ENCODE measurements at regions not wholly inside any gene's neighbourhood (a gene's known extent, or its start where the extent isn't known, plus 50 kb on each side); places are given as distances from the start of the nearest gene placed in this dataset.
"Not testable (repeated sequence)": the region's sequence is repeated elsewhere in the genome, so short reads cannot be mapped to it uniquely, and the experiment has no call there.

DNA sequence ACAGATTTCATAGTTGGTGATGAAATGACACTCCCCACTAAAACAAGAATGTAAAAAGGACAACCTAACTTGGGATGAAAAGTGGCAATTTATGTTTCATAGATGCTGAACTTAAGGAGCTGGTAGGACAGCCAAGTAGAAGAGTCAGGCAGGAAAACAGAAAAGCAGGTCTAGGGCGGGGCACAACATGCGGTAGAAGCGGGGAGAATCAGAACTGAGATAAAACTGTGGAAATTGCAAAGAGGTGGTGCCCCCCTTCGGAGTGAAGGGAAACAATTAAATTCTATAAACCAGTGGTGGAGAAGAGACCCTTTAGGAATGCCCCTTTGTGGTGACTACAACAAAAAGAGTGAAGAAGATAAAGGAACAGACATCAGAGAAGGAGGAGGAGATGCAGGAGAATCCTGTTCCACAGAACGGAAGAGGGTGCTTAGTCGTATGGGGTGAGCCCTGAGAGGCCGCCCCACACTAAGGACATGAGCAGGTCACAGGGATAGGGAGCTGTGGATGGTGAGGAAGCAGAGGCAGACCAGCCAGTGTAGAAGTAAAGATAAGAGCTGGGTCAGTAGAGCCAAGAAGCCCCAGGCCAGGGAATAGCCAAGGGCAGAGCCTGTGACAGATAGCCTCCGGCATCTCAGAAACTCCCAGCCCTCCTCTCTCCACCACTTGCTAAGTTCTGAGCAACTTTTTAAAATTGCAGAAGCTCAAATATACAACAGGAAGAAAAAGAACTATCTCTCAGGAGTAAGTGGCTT lies 100.3 kb upstream of the DOCK9 start:
- no peak for DNase-seq

- no peak for DNase-seq
Measured at GRCh38 chr13:99080131-99080530, 102.3 kb upstream of the DOCK9 start.

GRCh38 chr13:99083981-99084380 lies 106.1 kb upstream of the DOCK9 start:
- no peak for DNase-seq

DNA sequence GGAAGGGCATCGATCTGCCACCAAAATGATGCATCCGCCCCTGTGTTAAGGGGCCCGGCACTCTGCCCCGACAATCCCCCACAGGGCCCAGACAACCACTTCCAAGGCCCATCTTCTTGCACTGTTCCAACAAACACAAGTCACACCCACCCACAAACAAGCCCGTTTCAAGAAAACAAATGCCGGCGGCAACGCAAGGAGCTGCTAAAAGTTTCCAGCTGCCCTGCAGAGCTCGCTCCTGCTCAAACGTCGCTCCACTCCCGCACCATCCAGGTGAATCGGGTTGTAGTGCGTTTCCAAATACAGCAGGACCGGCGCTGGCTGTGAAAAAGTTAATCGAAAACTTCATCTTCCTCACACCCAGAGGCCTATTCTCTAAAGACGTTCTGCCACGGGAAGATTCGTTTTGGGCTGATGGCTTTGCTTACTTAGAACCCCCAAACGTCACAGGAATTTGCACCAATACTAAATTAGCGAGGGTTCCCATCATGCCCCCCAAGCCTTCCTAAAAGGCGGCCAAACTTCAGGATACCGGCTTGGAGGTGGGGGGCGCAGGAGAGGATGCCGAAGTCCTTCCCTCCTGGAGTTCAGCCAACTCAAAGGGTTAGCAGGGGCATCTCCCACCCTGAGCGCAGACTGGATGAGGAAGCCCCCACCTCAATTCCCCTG lies 107.4 kb upstream of the DOCK9 start:
- DNase-seq: no peak

GRCh38 chr13:99085808-99086266 lies 108.0 kb upstream of the DOCK9 start:
- DNase-seq: no peak

DNA sequence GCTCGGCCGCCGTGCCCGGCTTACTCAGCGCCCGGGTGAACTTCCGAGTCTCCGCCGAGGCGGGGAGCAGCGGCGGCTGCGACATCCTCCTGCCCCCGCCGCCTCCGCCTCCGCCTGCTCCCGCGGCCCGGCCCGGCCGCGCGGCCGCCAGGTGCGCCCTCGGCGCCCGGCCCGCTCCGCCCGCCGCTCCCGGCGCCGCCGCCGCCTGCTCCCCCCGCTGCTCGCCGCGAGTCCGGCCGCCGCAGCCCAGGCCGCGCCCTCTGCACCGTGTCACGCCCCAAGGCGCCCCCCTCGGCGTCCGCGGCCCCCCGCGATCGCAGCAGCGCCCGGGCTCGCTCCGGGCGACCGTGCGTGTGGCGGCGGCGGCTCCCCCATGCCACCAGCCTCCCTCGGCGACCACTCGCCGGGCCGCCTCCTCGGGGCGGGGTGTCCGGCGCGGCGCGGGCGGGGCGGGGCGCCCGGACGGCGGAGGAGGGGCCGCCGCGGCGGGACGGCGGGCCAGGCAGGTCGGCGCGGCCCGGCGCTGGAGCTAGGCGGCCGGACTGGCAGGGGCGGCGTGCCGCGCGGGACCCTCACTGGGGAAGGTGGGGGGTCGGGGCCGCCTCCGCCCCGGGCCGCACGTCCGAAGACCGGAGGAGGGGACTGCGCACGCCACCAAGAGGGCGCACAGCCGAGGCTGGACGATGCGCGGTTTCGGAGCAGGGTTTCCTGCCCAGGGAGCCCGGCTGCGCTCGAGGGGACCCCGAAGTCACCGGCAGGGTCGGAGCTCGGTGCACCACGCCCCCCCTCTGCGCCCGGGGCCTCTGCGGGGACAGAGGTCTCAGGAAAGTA lies 108.6 kb upstream of the DOCK9 start:
- peak; percentile 62 for DNase-seq

DNA sequence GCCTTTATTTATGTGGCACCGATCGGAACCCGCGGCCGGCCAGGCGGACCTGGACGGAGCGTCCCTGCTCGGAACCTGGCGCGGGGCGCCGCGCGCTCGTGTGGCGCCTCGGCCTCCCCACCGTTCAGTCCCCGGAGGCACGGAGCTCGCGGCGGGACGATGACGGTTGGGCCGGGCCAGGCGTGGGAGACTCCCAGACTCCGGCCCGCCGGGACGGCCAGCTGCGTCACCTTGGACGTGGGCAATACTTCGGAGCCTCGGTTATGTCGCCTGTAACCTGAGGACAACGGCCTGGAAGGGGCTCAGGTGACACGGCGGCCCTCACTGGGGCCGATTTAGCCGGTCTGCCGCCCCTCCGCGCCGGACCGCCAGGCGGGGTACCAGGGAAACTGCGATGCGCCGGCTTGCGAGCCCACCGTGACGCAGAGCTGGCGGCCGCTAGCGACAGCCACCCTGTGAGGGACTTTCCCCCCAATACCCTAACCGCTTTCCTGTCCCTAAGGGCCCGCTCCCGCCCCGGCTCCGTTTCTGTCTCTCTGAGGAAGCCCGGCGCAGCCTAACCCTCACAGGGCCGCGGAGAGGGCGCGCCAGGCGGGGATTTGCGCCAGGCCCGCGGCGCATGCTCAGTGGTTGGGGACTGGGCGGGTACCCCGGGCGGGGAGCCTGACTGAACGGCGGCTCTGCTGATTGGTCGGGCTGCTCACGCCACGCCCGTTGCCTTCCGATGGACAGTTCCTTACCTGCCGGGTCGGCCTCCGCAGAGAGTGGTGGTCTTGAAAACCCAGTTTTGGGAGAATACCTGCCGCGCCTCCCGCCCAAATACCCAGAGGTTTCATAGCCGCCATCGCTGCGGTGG lies 109.5 kb upstream of the DOCK9 start:
- DNase-seq: peak; percentile 81

DNA sequence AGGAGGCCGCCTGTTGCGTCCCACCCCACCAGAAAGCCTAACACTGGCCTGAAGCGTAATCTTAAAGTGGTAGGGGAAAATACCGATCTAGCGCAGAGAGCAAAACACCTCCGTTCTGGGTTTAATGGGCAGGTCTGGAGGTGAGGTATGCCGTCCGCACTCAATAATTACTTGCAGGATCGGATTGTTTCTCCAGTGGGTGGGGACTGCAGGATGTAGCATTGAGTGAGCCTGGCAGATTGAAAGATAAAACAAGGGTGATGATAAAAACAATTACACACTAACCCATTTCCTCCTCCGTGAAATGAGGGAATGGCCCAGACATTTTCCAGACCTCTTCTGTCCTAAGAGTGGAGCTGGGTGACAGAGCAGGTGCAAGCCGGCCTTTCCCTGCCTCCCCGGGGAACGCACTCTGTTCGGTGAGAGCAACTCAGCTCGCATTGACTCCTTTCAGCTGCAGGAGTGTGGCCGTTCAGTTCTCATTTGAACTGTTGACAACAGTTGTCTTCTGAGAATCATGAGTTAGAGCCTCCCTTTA lies 110.2 kb upstream of the DOCK9 start:
- DNase-seq: no peak

- DNase-seq: no peak
Measured at GRCh38 chr13:99093997-99094396, 106.7 kb upstream of the UBAC2 start.

- not testable (repeated sequence) for DNase-seq
Measured at GRCh38 chr13:99101831-99102230, 98.8 kb upstream of the UBAC2 start.

DNA sequence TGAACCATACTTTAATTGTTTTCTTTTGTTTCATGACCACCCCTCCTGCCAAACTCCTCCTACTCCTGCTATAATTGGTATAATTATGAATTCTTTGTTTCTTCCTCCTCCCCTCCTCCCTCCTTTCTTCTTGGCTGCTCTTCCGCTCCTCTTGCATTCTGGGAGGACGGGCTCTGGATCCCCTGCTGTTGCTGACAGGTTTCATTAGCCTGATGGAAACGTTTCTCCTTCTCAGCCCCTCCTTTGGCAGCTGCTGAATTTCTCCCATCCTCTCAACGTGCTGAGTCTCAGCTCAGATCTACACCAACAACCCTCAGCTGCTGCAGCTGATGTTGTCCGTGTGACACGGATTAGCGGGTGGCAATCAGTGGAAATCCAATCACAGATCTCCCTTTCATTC lies 97.1 kb upstream of the UBAC2 start:
- peak; percentile 62 for DNase-seq

DNA sequence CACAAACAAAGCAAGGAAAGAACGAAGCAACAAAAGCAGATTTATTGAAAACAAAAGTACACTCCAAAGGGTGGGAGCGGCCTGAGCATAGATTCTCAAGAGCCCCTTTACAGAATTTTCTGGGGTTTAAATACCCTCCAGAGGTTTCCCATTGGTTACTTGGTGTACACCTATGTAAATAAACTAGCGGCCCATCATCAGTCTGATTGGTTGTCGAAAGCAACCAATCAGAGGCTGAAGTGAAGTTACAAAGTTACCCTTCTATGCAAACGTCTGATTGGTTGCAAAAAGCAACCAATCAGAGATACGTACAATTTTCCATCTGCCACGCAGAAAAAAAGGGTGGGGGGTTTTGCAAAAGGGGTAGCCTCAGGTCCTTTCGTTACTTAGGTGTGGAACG lies 96.3 kb upstream of the UBAC2 start:
- no peak for DNase-seq

- DNase-seq: no peak
Measured at GRCh38 chr13:99105160-99105559, 95.5 kb upstream of the UBAC2 start.

DNA sequence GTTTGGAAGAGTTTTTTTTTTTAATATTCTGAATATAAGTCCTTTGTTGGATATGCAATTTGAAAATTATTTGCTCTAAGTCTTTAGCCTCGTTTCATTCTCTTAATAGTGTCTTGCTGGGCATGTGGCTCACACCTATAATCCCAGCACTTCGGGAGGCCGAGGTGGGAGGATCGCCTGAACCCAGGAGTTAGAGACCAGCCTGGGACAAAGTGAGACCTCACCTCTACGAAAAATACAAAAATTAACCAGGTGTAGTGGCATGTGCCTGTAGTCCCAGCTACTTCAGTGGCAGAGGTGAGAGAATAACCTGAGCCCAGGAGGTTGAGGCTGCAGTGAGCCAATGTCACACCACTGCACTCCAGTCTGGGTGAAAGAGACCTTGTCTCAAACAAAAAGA lies 87.3 kb upstream of the UBAC2 start:
- no peak for DNase-seq

GRCh38 chr13:99118179-99118578 lies 82.5 kb upstream of the UBAC2 start:
- no peak for DNase-seq

GRCh38 chr13:99119656-99120055 lies 81.0 kb upstream of the UBAC2 start:
- no peak for DNase-seq

DNA sequence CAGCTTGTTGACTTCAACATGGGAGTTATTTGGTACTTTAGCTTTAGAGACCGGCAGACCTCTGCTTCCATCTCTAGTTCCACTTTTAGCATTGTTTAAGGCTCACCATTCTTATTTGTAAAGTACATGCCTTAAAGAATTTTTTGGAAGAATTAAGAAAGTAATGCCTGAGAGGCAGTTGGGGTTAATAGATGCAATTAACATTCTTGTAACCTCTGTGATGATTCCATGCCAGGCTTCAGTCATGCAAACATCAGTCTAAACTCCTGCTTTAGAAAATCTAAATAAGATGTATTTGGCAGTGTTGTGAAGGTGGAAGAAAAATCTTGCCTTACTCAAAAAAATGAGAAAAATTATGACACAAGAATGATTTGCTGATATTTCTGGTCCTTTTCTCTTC lies 79.9 kb upstream of the UBAC2 start:
- no peak for DNase-seq

DNA sequence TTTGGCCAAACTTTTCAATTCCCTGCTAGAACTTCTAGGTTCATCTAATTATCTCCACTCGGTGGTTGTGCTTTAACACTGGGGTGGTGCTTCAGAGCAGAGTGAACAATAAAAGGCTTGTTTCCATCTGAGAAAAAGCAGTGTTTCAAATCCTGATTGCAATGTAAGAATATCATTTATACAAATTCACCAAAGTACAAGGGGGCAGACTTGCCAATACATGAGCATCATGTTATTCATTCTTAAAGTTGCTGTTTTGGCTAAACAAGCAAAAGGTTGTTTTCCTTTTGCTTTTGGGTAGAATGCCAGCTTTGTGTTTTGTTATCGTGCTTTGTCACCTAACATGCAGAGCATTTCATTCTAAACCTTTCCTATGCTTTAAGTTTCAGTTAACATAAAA lies 78.5 kb upstream of the UBAC2 start:
- DNase-seq: no peak

GRCh38 chr13:99123101-99124045 lies 77.3 kb upstream of the UBAC2 start:
- DNase-seq: peak; percentile 71

DNA sequence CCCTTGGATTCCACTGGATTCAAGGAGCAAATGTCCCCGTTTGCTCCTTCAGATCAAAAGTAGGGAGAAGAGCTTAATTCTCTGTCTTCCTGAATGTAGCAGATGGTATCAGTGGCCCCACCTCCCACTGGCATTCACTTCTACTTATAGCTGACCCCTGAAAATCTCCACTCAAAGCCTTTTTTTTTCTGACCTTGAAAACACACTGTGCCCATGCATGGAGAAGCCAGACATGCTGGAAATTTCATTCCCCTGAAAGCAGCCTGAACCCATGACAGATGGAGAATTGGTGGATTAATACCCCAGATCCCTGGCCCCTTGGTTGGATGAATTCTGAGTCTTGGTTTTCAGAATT lies 76.6 kb upstream of the UBAC2 start:
- no peak for DNase-seq

GRCh38 chr13:99124794-99125316 lies 75.8 kb upstream of the UBAC2 start:
- DNase-seq: peak; percentile 89
